HCT116 (cell line): ENCODE measurements at regions not wholly inside any gene's neighbourhood (a gene's known extent, or its start where the extent isn't known, plus 50 kb on each side); places are given as distances from the start of the nearest gene placed in this dataset.

Source experiments
- ATAC-seq: fragments of 200-7000 bp; cut with Tn5 transposase; 2 replicates; pipeline ENCODE4 v1.9.1; 2020; ENCODE audit warnings: mild to moderate bottlenecking, moderate library complexity
- BruUV-seq: library from RNA; stranded (reverse); fragments of 400-500 nt; replicated peaks from 2 replicates; lab custom pipeline; 2021; lab: Mats Ljungman, UMichigan
- CTCF ChIA-PET: fragments of 300-600 bp; sonication (Branson Sonifier 250); formaldehyde crosslinking; loops from one replicate; lab custom pipeline; 2021; ENCODE audit warnings: antibody characterized with exemption; lab: Charles Lee
- POLR2A ChIA-PET: fragments of 300-600, 350-600 bp; sonication (Branson Sonifier 250); formaldehyde crosslinking; loops from one replicate; lab custom pipeline; 2021; ENCODE audit warnings: antibody characterized with exemption; lab: Charles Lee
- RAD21 ChIA-PET, 2 experiments: fragments of 300-600 bp; sonication (Branson Sonifier 250); formaldehyde crosslinking; loops; one replicate each; lab custom pipeline; 2023; ENCODE audit warnings: low total read pairs in 2 of 2; ENCODE audit not compliant: uncharacterized antibody in 2 of 2, unreplicated experiment in 2 of 2, low non-redundant PET in 1 of 2; lab: Charles Lee
- DNase-seq: peaks from one replicate; pipeline ENCODE4 v3.0.0-alpha.2; 2010; ENCODE audit warnings: low read depth, low spot score
- H2AFZ ChIP-seq: fragments of 200-600 bp; shearing (Covaris generic), sonication (generic); 2 replicates; pipeline ENCODE4 v1.6.1; 2017; ENCODE audit warnings: low read depth, mixed run types, mixed read lengths, antibody characterized with exemption, low read length; ENCODE audit not compliant: poor library complexity, severe bottlenecking
- H3K27ac ChIP-seq: 2 replicates; pipeline ENCODE4 v1.5.1; 2012; ENCODE audit warnings: low read depth, low read length
- H3K27me3 ChIP-seq: fragments of 200-600 bp; sonication (generic); 2 replicates; pipeline ENCODE4 v1.6.1; 2016; ENCODE audit warnings: mixed run types, low read length, mixed read lengths; ENCODE audit not compliant: insufficient read depth
- H3K36me3 ChIP-seq, 2 experiments: fragments of 200-500 bp in 1 of 2; fragments of 200-600 bp in 1 of 2; sonication (Bioruptor generic) in 1 of 2; sonication (generic) in 1 of 2; 2 replicates each; pipeline versions ENCODE4 v1.5.1 to v1.6.1; 2014 to 2016; ENCODE audit warnings: low read length in 2 of 2, inconsistent platforms in 1 of 2, mixed read lengths in 1 of 2, mixed run types in 1 of 2; ENCODE audit not compliant: insufficient read depth in 2 of 2, control insufficient read depth in 1 of 2
- H3K4me1 ChIP-seq, 2 experiments: fragments of 200-600 bp in 1 of 2; sonication (generic) in 1 of 2; 2 replicates each; pipeline versions ENCODE4 v1.5.1 to v1.6.1; 2012 to 2017; ENCODE audit warnings: low read length in 2 of 2, inconsistent platforms in 1 of 2, mild to moderate bottlenecking in 1 of 2, mixed read lengths in 1 of 2, mixed run types in 1 of 2, moderate library complexity in 1 of 2; ENCODE audit not compliant: insufficient read depth in 2 of 2, control insufficient read depth in 1 of 2
- H3K4me2 ChIP-seq: fragments of 200-600 bp; sonication (generic); 2 replicates; pipeline ENCODE4 v1.6.1; 2017; ENCODE audit warnings: mixed run types, low read length, mixed read lengths
- H3K4me3 ChIP-seq, 2 experiments: fragments of 200-600 bp in 1 of 2; sonication (generic) in 1 of 2; replicated peaks in 1 of 2; 2 replicates each; pipeline ENCODE4 v1.5.1; 2011 to 2016; ENCODE audit warnings: low read length in 2 of 2, control low read depth in 1 of 2, low read depth in 1 of 2, mild to moderate bottlenecking in 1 of 2, mixed read lengths in 1 of 2, mixed run types in 1 of 2
- H3K79me2 ChIP-seq: fragments of 200-600 bp; sonication (generic); 2 replicates; pipeline ENCODE4 v1.6.1; 2017; ENCODE audit warnings: mild to moderate bottlenecking, mixed run types, low read length, moderate library complexity, mixed read lengths; ENCODE audit not compliant: insufficient read depth
- H3K9ac ChIP-seq: fragments of 200-600 bp; sonication (generic); 2 replicates; pipeline ENCODE4 v1.6.1; 2016; ENCODE audit warnings: low read length, mixed read lengths
- H3K9me2 ChIP-seq: fragments of 200-600 bp; sonication (generic), shearing (Covaris generic); 2 replicates; pipeline ENCODE4 v1.6.1; 2017; ENCODE audit warnings: mixed run types, mild to moderate bottlenecking, moderate library complexity; ENCODE audit not compliant: insufficient read depth
- H3K9me3 ChIP-seq, 2 experiments: fragments of 200-500 bp in 1 of 2; fragments of 200-600 bp in 1 of 2; sonication (Bioruptor generic) in 1 of 2; sonication (generic) in 1 of 2; 2 replicates each; pipeline ENCODE4 v1.6.1; 2014 to 2017; ENCODE audit warnings: low read length in 2 of 2, mixed read lengths in 2 of 2, inconsistent platforms in 1 of 2, low read depth in 1 of 2, mild to moderate bottlenecking in 1 of 2, mixed run types in 1 of 2, moderate library complexity in 1 of 2; ENCODE audit not compliant: control insufficient read depth in 1 of 2, insufficient read depth in 1 of 2
- H4K20me1 ChIP-seq: fragments of 200-600 bp; sonication (generic), shearing (Covaris generic); 2 replicates; pipeline ENCODE4 v1.6.1; 2017; ENCODE audit warnings: mixed run types, mild to moderate bottlenecking, moderate library complexity; ENCODE audit not compliant: insufficient read depth
- ATF3 ChIP-seq: IDR thresholded peaks from 2 replicates; pipeline ENCODE4 v1.6.1; 2012
- CBX3 ChIP-seq: IDR thresholded peaks from 2 replicates; pipeline ENCODE4 v1.6.1; 2012; ENCODE audit warnings: low read depth
- RAD21 ChIP-seq: IDR thresholded peaks from 2 replicates; pipeline ENCODE4 v1.6.1; 2012; ENCODE audit warnings: low read depth, mild to moderate bottlenecking
- REST ChIP-seq: IDR thresholded peaks from 2 replicates; pipeline ENCODE4 v1.6.1; 2012; ENCODE audit warnings: low read depth
- SP1 ChIP-seq: IDR thresholded peaks from 2 replicates; pipeline ENCODE4 v1.6.1; 2012; ENCODE audit warnings: low read depth
- TCF7L2 ChIP-seq: IDR thresholded peaks from 2 replicates; pipeline ENCODE4 v1.7.0; 2011; ENCODE audit warnings: borderline replicate concordance, inconsistent platforms; ENCODE audit not compliant: insufficient read depth, insufficient read length; ENCODE audit errors: extremely low read depth
- YY1 ChIP-seq: IDR thresholded peaks from 2 replicates; pipeline ENCODE4 v1.6.1; 2011; ENCODE audit warnings: low read length, low read depth, moderate library complexity, mild to moderate bottlenecking; ENCODE audit not compliant: insufficient replicate concordance; ENCODE audit errors: extremely low read depth
- ZFX ChIP-seq: fragments of 450-650 bp; IDR thresholded peaks from 2 replicates; pipeline ENCODE4 v1.6.1; 2017
- ZNF274 ChIP-seq: fragments of 200-500 bp; sonication (Bioruptor generic); IDR thresholded peaks from 2 replicates; pipeline ENCODE4 v1.6.1; 2014; ENCODE audit warnings: mild to moderate bottlenecking, low read depth, low read length, inconsistent platforms
- intact Hi-C: fragments of 100-400 bp; cut with micrococcal nuclease; formaldehyde crosslinking; loops from 2 replicates; pipeline ENCODE4 v1.10.0; 2022

- no peaks in the 10 kb centered on the region for H3K36me3 ChIP-seq
- ChIA-PET RAD21 (no interaction called here), POLR2A (no interaction called here), CTCF (no interaction called here)
- H2AFZ ChIP-seq: no peak overlapping the region
- no peaks in the 10 kb centered on the region for H3K79me2 ChIP-seq
- ATAC-seq (no peak), DNase-seq (no peak)
- no peaks in the 10 kb centered on the region for H3K9me2 ChIP-seq
- BruUV-seq: no TSS peak
- H3K9ac ChIP-seq: no peak overlapping the region
- intact Hi-C loops: no loop called here
- H3K27ac ChIP-seq: no peak overlapping the region
- H3K4me3 ChIP-seq: no peak overlapping the region
- H3K4me2 ChIP-seq: no peak overlapping the region
- no peaks in the 10 kb centered on the region for H3K4me1 ChIP-seq
- TF ChIP-seq SP1: no peak
- no peak for TF ChIP-seq ZFX
- TF ChIP-seq YY1: no peak
- TF ChIP-seq ATF3: no peak
- TF ChIP-seq RAD21: no peak
- TF ChIP-seq CBX3: no peak
- no peak for TF ChIP-seq ZNF274
- TF ChIP-seq TCF7L2: no peak
- TF ChIP-seq REST: no peak
- H3K9me3 ChIP-seq: no peaks in the 10 kb centered on the region; a peak in 1 of 4 replicates
- H4K20me1 ChIP-seq: no peaks in the 10 kb centered on the region
- H3K27me3 ChIP-seq: no peaks in the 10 kb centered on the region
These were observed 63.6 kb upstream of the HGF start for GRCh38 chr7:81833401-81833800.
